ENCODE measurements at regions not wholly inside any gene's neighbourhood (a gene's known extent, or its start where the extent isn't known, plus 50 kb on each side); places are given as distances from the start of the nearest gene placed in this dataset.

- TF ChIP-seq CTCF (IDR thresholded peaks at IDR 0.05), result no peak
- TF ChIP-seq POLR2A (IDR thresholded peaks at IDR 0.05), result no peak
Measured at GRCh38 chr3:177308286-177308685, 111.0 kb upstream of the TBL1XR1 start.
